Subcutaneous abdominal adipose tissue (tissue), 5 donors: ENCODE measurements at regions not wholly inside any gene's neighbourhood (a gene's known extent, or its start where the extent isn't known, plus 50 kb on each side); places are given as distances from the start of the nearest gene placed in this dataset.

Experiments used
- H3K27ac ChIP-seq: one replicate; pipeline ENCODE4 v1.7.0; 2013; ENCODE audit warnings: low read depth, mild to moderate bottlenecking, inconsistent platforms, low read length, moderate library complexity
- H3K27me3 ChIP-seq, 5 donors: one replicate each; pipeline ENCODE4 v1.7.0; 2013; ENCODE audit warnings: low read length in 5 of 5, inconsistent platforms in 1 of 5; ENCODE audit not compliant: control insufficient read depth in 5 of 5, insufficient read depth in 4 of 5
- H3K36me3 ChIP-seq, 5 donors: one replicate each; pipeline ENCODE4 v1.7.0; 2013; ENCODE audit warnings: low read length in 5 of 5; ENCODE audit not compliant: control insufficient read depth in 5 of 5, insufficient read depth in 5 of 5
- H3K4me1 ChIP-seq, 5 donors: one replicate each; pipeline ENCODE4 v1.7.0; 2013; ENCODE audit warnings: low read length in 5 of 5, mild to moderate bottlenecking in 3 of 5, moderate library complexity in 1 of 5; ENCODE audit not compliant: control insufficient read depth in 5 of 5, insufficient read depth in 5 of 5
- H3K4me3 ChIP-seq, 5 donors: one replicate each; pipeline ENCODE4 v1.7.0; 2013; ENCODE audit warnings: low read length in 5 of 5, low read depth in 1 of 5
- H3K9ac ChIP-seq, 5 donors: one replicate each; pipeline ENCODE4 v1.7.0; 2013; ENCODE audit warnings: low read length in 5 of 5, mild to moderate bottlenecking in 4 of 5, moderate library complexity in 3 of 5
- H3K9me3 ChIP-seq, 5 donors: one replicate each; pipeline ENCODE4 v1.7.0; 2013; ENCODE audit warnings: low read length in 5 of 5; ENCODE audit not compliant: control insufficient read depth in 5 of 5
- donor health status: healthy.
- donor health status: healthy.
- donor health status: healthy.
- donor health status: healthy.
- donor health status: healthy.

DNA sequence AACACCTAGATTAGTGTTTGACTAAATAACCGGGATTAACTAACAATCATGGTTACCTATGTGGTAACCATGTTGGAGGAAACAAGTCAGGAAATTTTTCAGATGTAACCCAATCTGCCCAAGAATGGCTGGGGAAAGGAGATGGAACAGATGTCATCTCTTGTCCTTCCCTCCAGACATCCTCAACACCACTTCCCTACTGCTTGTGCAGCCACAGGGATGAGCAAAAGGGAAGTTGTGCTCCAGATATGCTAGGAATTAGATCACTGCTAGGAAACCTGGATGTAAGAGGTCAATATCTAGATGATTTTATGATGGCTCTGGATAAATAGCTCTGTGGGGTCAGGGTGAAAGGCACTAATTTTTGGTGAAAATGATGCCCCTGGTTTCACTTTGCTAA lies 61.3 kb upstream of the ELL2 start:
- Histone ChIP-seq H3K9ac (no peak overlapping the region), H3K36me3 (no peaks in the 10 kb centered on the region), H3K9me3 (no peaks in the 10 kb centered on the region), H3K27ac (no peak overlapping the region), H3K4me1 (peaks cover 0 to 7% (median 0%) of the 10 kb centered on the region in 5 donors), H3K4me3 (no peak overlapping the region), H3K27me3 (no peaks in the 10 kb centered on the region)

DNA sequence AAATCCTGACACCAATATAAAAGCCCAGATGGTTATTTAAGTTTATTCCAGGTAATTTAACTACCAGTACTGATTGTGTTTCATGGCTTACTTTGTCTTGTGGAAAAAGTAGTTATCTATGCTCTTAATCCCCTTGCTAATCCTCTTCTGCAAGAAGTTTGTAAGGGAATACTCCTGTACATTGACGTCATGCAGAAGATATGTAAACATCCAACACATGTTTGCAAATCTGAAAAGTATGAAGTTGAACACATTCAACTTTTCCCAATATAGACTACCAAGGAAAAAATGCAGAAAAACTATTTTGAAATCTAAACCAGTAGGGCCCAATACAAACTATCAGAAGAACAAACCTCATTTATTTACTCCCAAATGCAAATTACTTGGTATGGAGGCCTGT lies 56.3 kb upstream of the ELL2 start:
- no peaks in the 10 kb centered on the region for H3K4me1 ChIP-seq
- H3K9me3 ChIP-seq, result peaks cover 0 to 3% (median 0%) of the 10 kb centered on the region in 5 donors
- no peak overlapping the region for H3K9ac ChIP-seq
- H3K27ac ChIP-seq, result no peak overlapping the region
- no peaks in the 10 kb centered on the region for H3K27me3 ChIP-seq
- no peak overlapping the region for H3K4me3 ChIP-seq
- no peaks in the 10 kb centered on the region for H3K36me3 ChIP-seq

DNA sequence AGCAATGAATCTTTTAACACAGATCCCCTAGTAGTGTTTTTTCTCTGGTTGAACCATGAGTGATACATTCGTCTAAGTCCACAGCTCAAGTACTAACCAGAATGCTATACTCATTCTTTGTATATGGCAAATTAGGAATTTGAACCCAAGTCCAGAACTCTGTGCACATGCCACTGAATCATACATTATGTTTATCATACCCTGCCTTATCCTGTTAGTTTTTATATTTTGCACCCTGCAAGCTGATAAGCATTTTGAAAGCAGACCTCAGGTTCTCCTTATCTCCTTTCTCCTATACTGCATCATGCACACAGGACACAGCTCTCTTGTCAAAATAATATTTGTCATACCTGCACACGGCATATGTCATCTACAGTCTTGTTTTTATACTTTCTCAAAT lies 54.6 kb upstream of the ELL2 start:
- Histone ChIP-seq H3K27me3 (no peaks in the 10 kb centered on the region), H3K4me1 (no peaks in the 10 kb centered on the region), H3K36me3 (no peaks in the 10 kb centered on the region), H3K27ac (no peak overlapping the region), H3K9me3 (peaks cover 0 to 3% (median 0%) of the 10 kb centered on the region in 5 donors), H3K4me3 (no peak overlapping the region), H3K9ac (no peak overlapping the region)

DNA sequence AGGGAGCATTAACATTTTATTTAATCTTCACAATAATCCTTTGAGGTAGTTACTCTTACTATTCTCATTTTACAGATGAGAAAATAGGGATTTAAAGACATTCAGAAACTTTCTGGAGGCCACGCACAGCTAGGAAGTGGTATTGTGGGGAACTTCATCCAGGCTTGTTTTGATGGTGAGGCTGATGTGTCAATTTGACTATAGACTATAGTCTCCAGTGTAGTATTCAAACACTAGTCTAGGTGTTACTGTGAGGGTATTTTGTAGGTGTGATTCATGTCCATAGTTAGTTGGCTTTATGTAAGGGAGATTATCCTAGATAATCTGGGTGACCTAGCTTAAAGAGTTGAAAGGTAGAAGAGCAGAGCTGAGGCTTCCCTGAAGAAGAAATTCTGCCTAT lies 54.1 kb upstream of the ELL2 start:
- no peak overlapping the region for H3K27ac ChIP-seq
- H3K4me3 ChIP-seq, result no peak overlapping the region
- no peaks in the 10 kb centered on the region for H3K4me1 ChIP-seq

DNA sequence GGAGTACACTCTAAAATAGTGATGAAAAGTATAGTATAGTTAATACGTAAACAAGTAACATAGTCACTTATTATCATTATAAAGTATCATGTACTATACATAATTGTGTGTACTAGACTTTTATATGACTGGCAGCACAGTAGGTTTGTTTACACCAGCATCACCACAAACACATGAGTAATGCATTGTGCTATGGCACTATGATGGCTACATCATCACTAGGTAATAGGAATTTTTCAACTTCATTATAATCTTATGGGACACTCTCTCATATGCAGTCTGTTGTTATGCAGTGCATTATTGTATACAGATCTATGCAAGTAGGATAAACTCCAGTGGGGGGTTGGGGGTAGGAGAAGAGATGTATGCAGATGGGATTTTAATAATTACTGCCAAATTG lies 52.7 kb upstream of the ELL2 start:
- no peak overlapping the region for H3K9ac ChIP-seq
- H3K4me1 ChIP-seq, result no peaks in the 10 kb centered on the region
- no peaks in the 10 kb centered on the region for H3K36me3 ChIP-seq
- H3K4me3 ChIP-seq, result no peak overlapping the region
- H3K27me3 ChIP-seq, result no peaks in the 10 kb centered on the region
- H3K9me3 ChIP-seq, result peaks cover 0 to 3% (median 0%) of the 10 kb centered on the region in 5 donors
- no peak overlapping the region for H3K27ac ChIP-seq

More for the DNA sequence above, 54.1 kb upstream of the ELL2 start:
- no peaks in the 10 kb centered on the region for H3K27me3 ChIP-seq
- no peaks in the 10 kb centered on the region for H3K36me3 ChIP-seq
- peaks cover 0 to 3% (median 0%) of the 10 kb centered on the region in 5 donors for H3K9me3 ChIP-seq
- no peak overlapping the region for H3K9ac ChIP-seq

DNA sequence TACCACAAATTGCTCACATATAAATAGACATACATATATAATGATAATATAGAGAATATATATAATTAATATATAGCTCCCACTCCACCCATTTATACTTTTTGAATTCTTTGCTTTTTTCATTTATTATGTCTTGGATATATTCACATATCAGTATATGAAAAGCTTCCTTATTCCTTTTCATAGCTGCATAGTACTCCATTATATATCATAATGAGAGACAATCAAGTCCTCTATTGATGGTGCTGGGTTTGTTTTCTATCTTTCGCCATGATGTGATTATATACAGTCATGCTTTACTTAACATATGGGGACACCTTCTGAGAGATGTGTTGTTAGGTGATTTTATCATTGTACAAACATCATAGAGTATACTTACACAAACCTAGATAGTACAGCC lies 51.6 kb upstream of the ELL2 start:
- no peak overlapping the region for H3K4me3 ChIP-seq
- H3K9ac ChIP-seq, result no peak overlapping the region

DNA sequence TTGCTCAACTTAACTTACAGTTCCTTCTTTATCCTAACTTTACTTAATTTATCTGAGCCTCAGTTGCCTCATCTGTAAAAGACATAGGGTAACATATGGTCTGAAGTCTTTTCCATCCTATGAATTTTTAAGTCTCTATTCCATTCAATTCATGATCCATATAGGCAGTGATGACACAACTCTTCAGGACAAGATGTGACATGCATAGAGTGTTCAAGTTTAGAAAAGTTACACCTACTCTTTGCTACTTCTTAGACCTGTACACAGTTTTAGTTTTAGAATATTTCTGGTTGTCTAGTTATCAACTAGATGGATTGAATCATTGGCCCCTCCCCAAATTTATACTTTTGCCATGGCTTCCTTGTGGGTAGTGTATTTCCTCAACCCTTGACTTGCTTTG lies 50.7 kb upstream of the ELL2 start:
- no peaks in the 10 kb centered on the region for H3K27me3 ChIP-seq
- no peak overlapping the region for H3K4me3 ChIP-seq
- H3K9ac ChIP-seq, result no peak overlapping the region
- H3K36me3 ChIP-seq, result no peaks in the 10 kb centered on the region
- H3K4me1 ChIP-seq, result no peaks in the 10 kb centered on the region
- H3K27ac ChIP-seq, result no peak overlapping the region
- peaks cover 0 to 3% (median 0%) of the 10 kb centered on the region in 5 donors for H3K9me3 ChIP-seq

More for the DNA sequence above, 51.6 kb upstream of the ELL2 start:
- H3K27me3 ChIP-seq, result no peaks in the 10 kb centered on the region
- no peaks in the 10 kb centered on the region for H3K4me1 ChIP-seq
- peaks cover 0 to 3% (median 0%) of the 10 kb centered on the region in 5 donors for H3K9me3 ChIP-seq
- no peak overlapping the region for H3K27ac ChIP-seq
- no peaks in the 10 kb centered on the region for H3K36me3 ChIP-seq
